Natural killer cell (primary cell): ENCODE measurements at regions not wholly inside any gene's neighbourhood (a gene's known extent, or its start where the extent isn't known, plus 50 kb on each side); places are given as distances from the start of the nearest gene placed in this dataset.

Experiments used
- ATAC-seq, 3 donors: fragments of 150-1000 bp in 2 of 3; fragments of 200-7000 bp in 1 of 3; cut with Tn5 transposase; 1 replicate in 1 of 3; 2 replicates in 2 of 3; pipeline ENCODE4 v1.10.0; 2021; ENCODE audit warnings: mild to moderate bottlenecking in 2 of 3, moderate library complexity in 2 of 3
- DNase-seq, 2 donors: peaks; one replicate each; pipeline versions ENCODE4 v3.0.0 to v3.0.0-alpha.2; 2013 to 2021; ENCODE audit warnings: mixed read lengths in 1 of 2
- H3K27ac ChIP-seq: one replicate; pipeline ENCODE4 v1.5.1; 2013; ENCODE audit warnings: mild to moderate bottlenecking, low read length
- H3K27me3 ChIP-seq: one replicate; pipeline ENCODE4 v1.6.1; 2013; ENCODE audit warnings: low read length; ENCODE audit not compliant: control insufficient read depth, insufficient read depth
- H3K36me3 ChIP-seq: one replicate; pipeline ENCODE4 v1.6.1; 2013; ENCODE audit warnings: low read length; ENCODE audit not compliant: control insufficient read depth, insufficient read depth
- H3K4me1 ChIP-seq: one replicate; pipeline ENCODE4 v1.6.1; 2013; ENCODE audit warnings: low read length; ENCODE audit not compliant: control insufficient read depth, insufficient read depth
- H3K4me3 ChIP-seq: one replicate; pipeline ENCODE4 v1.5.1; 2013; ENCODE audit warnings: low read length
- H3K9me3 ChIP-seq: one replicate; pipeline ENCODE4 v1.6.1; 2013; ENCODE audit warnings: low read length; ENCODE audit not compliant: control insufficient read depth, insufficient read depth
- H3K27ac Mint-ChIP-seq, 2 donors: one replicate each; pipeline ENCODE4 v1.8.0; 2022; ENCODE audit warnings: mild to moderate bottlenecking in 2 of 2, mixed read lengths in 2 of 2, moderate library complexity in 1 of 2
- H3K27me3 Mint-ChIP-seq, 2 donors: one replicate each; pipeline ENCODE4 v1.8.0; 2022; ENCODE audit warnings: low read depth in 2 of 2, mixed read lengths in 2 of 2
- H3K36me3 Mint-ChIP-seq: one replicate; pipeline ENCODE4 v1.8.0; 2022; ENCODE audit warnings: mixed read lengths
- H3K4me1 Mint-ChIP-seq, 2 donors: one replicate each; pipeline ENCODE4 v1.8.0; 2022; ENCODE audit warnings: mixed read lengths in 2 of 2
- H3K4me3 Mint-ChIP-seq: one replicate; pipeline ENCODE4 v1.8.0; 2022; ENCODE audit warnings: mild to moderate bottlenecking, moderate library complexity, mixed read lengths
- H3K9me3 Mint-ChIP-seq, 2 donors: one replicate each; pipeline ENCODE4 v1.8.0; 2022; ENCODE audit warnings: mixed read lengths in 2 of 2
- WGBS: methylation state at CpG from one replicate; pipeline ENCODE4 v1.1.7; 2013; ENCODE audit warnings: missing lambda C conversion rate; ENCODE audit not compliant: insufficient coverage; 5-methylcytosine and 5-hydroxymethylcytosine counted together
- intact Hi-C: fragments of 100-400 bp; cut with micrococcal nuclease; formaldehyde crosslinking; loops from one replicate; pipeline ENCODE4 v1.14.2; 2022
- TF ChIP-seq, protein P1 (sequence below): fragments of 200-600 bp; IDR thresholded peaks from one replicate; pipeline ENCODE4 v1.8.0; 2022; ENCODE audit warnings: antibody characterized with exemption

DNA sequence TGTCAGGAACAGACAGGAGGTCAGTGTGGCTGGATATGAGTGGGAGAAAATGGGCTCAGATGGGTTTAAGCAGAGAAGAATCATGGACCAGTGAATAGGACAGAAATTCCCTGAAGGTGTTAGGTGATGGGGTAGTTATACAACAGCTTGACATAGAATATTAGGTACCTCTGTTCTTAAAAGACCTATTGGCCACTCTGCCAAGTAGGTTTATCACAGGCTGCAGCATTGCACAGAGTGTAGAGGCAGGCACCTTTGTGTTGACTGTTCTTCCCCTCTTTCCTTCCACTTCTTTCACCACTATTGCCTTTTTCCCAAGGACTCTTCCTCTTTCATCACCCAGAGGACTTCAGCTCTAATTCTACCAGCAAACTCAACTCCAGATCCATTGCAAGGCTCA lies 274.4 kb downstream of the CDCA7 start:
- H3K36me3 Mint-ChIP-seq, result no peaks in the 10 kb centered on the region
- H3K9me3 Mint-ChIP-seq, result peaks cover 0 to 2% of the 10 kb centered on the region in 2 donors
- ATAC-seq, result peak in 1 of 3 donors; percentile 27
- H3K4me1 ChIP-seq, result no peaks in the 10 kb centered on the region
- H3K27ac Mint-ChIP-seq, result no peak overlapping the region
- H3K9me3 ChIP-seq, result no peaks in the 10 kb centered on the region
- H3K4me3 ChIP-seq, result no peak overlapping the region
- H3K36me3 ChIP-seq, result no peaks in the 10 kb centered on the region
- intact Hi-C loops, result no loop called here
- TF ChIP-seq, protein P1, sequence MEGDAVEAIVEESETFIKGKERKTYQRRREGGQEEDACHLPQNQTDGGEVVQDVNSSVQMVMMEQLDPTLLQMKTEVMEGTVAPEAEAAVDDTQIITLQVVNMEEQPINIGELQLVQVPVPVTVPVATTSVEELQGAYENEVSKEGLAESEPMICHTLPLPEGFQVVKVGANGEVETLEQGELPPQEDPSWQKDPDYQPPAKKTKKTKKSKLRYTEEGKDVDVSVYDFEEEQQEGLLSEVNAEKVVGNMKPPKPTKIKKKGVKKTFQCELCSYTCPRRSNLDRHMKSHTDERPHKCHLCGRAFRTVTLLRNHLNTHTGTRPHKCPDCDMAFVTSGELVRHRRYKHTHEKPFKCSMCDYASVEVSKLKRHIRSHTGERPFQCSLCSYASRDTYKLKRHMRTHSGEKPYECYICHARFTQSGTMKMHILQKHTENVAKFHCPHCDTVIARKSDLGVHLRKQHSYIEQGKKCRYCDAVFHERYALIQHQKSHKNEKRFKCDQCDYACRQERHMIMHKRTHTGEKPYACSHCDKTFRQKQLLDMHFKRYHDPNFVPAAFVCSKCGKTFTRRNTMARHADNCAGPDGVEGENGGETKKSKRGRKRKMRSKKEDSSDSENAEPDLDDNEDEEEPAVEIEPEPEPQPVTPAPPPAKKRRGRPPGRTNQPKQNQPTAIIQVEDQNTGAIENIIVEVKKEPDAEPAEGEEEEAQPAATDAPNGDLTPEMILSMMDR, result no peak
- no peaks in the 10 kb centered on the region for H3K4me1 Mint-ChIP-seq
- no peak overlapping the region for H3K27ac ChIP-seq
- H3K27me3 ChIP-seq, result no peaks in the 10 kb centered on the region
- H3K27me3 Mint-ChIP-seq, result peaks cover 24 to 26% of the 10 kb centered on the region in 2 donors
- no peak for DNase-seq
- H3K4me3 Mint-ChIP-seq, result no peak overlapping the region

DNA sequence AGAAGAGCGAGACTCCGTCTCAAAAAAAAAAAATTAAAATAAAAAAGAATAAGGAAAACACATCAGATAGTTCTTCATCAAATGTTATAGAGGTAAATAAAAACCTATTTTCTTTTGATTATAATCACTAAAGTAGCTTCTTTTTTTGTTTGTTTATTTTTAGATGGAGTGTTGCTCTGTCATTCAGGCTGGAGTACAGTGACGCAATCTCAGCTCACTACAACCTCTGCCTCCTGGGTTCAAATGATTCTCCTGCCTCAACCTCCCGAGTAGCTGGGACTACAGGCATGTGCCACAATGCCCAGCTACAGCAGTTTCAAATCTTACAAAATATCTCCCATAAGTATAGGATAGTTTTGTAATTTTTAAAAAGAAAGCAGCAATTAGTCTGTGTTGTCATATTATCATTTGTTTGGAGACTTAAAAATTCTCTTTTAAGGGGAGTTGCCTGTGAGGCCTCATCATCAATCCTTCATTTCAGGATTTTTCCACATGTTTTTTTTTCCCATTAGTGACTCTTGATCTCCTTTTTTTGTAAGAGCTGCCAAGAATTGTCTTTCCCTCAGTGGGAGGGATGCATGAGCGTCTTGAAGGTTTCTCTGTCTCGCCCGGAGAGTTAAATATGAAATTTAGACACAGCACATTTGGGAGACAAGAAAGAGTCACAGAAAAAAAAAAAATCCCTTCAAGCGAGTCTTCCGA lies 275.9 kb downstream of the CDCA7 start:
- no peak overlapping the region for H3K4me3 Mint-ChIP-seq
- Histone ChIP-seq H3K4me3 (no peak overlapping the region), H3K27me3 (no peaks in the 10 kb centered on the region), H3K9me3 (no peaks in the 10 kb centered on the region), H3K27ac (no peak overlapping the region), H3K4me1 (no peaks in the 10 kb centered on the region), H3K36me3 (no peaks in the 10 kb centered on the region)
- no peaks in the 10 kb centered on the region for H3K4me1 Mint-ChIP-seq
- ATAC-seq, result no peak
- H3K27ac Mint-ChIP-seq, result no peak overlapping the region
- no peak for DNase-seq
- TF ChIP-seq, protein P1, result no peak
- WGBS, result 79% methylated on average over 6 of the region's 9 CpGs
- intact Hi-C loops, result no loop called here
- peaks cover 0 to 2% of the 10 kb centered on the region in 2 donors for H3K9me3 Mint-ChIP-seq
- peaks cover 24 to 31% of the 10 kb centered on the region in 2 donors for H3K27me3 Mint-ChIP-seq
- no peaks in the 10 kb centered on the region for H3K36me3 Mint-ChIP-seq

- H3K4me1 Mint-ChIP-seq, result no peaks in the 10 kb centered on the region
- no peak overlapping the region for H3K4me3 ChIP-seq
- TF ChIP-seq, protein P1, result no peak
- H3K27ac Mint-ChIP-seq, result no peak overlapping the region
- ATAC-seq (no peak), DNase-seq (no peak)
- H3K9me3 ChIP-seq, result no peaks in the 10 kb centered on the region
- no peaks in the 10 kb centered on the region for H3K4me1 ChIP-seq
- peaks cover 0 to 2% of the 10 kb centered on the region in 2 donors for H3K9me3 Mint-ChIP-seq
- intact Hi-C loops, result no loop called here
- WGBS, result 90% methylated on average over 3 of the region's 4 CpGs
- no peaks in the 10 kb centered on the region for H3K36me3 ChIP-seq
- no peaks in the 10 kb centered on the region for H3K27me3 ChIP-seq
- H3K27me3 Mint-ChIP-seq, result peaks cover 24 to 33% of the 10 kb centered on the region in 2 donors
- H3K36me3 Mint-ChIP-seq, result no peaks in the 10 kb centered on the region
- no peak overlapping the region for H3K27ac ChIP-seq
- no peak overlapping the region for H3K4me3 Mint-ChIP-seq
Observed at GRCh38 chr2:173631127-173631460, 276.4 kb downstream of the CDCA7 start.

GRCh38 chr2:173644146-173644545 lies 289.5 kb downstream of the CDCA7 start:
- H3K36me3 Mint-ChIP-seq, result no peaks in the 10 kb centered on the region
- H3K27me3 ChIP-seq, result no peaks in the 10 kb centered on the region
- DNase-seq (no peak), ATAC-seq (no peak)
- H3K9me3 ChIP-seq, result no peaks in the 10 kb centered on the region
- no peaks in the 10 kb centered on the region for H3K36me3 ChIP-seq
- no peaks in the 10 kb centered on the region for H3K4me1 ChIP-seq
- H3K27ac Mint-ChIP-seq, result no peak overlapping the region
- TF ChIP-seq, protein P1, result no peak
- H3K27me3 Mint-ChIP-seq, result peaks cover 3 to 4% of the 10 kb centered on the region in 2 donors
- no peak overlapping the region for H3K27ac ChIP-seq
- no peaks in the 10 kb centered on the region for H3K9me3 Mint-ChIP-seq
- WGBS, result 75% methylated on average over 3 of the region's 3 CpGs
- no peak overlapping the region for H3K4me3 Mint-ChIP-seq
- H3K4me3 ChIP-seq, result no peak overlapping the region
- no peaks in the 10 kb centered on the region for H3K4me1 Mint-ChIP-seq
- intact Hi-C loops, result no loop called here
